ENCODE measurements at regions not wholly inside any gene's neighbourhood (a gene's known extent, or its start where the extent isn't known, plus 50 kb on each side); places are given as distances from the start of the nearest gene placed in this dataset.

GRCh38 chr1:184919892-184920291 lies 54.4 kb downstream of the NIBAN1 start:
- Mint-ChIP-seq H3K9me3 (peaks cover 0 to 7% (median 3%) of the 10 kb centered on the region in 3 donors), H3K27me3 (no peaks in the 10 kb centered on the region), H3K36me3 (no peaks in the 10 kb centered on the region), H3K4me1 (peaks cover 24 to 37% (median 36%) of the 10 kb centered on the region in 3 donors), H3K27ac (no peak overlapping the region), H3K4me3 (no peak overlapping the region)

GRCh38 chr1:184915463-184916090 lies 58.7 kb downstream of the NIBAN1 start:
- Mint-ChIP-seq H3K4me1 (peaks cover 24 to 36% (median 34%) of the 10 kb centered on the region in 3 donors), H3K27ac (no peak overlapping the region), H3K27me3 (no peaks in the 10 kb centered on the region), H3K9me3 (peaks cover 0 to 3% (median 0%) of the 10 kb centered on the region in 3 donors), H3K36me3 (no peaks in the 10 kb centered on the region), H3K4me3 (peak overlapping the region in 3 of 4 donors; percentile 29 to 84 (median 40))

- Mint-ChIP-seq H3K4me3 (no peak overlapping the region), H3K36me3 (no peaks in the 10 kb centered on the region), H3K9me3 (peaks cover 0 to 3% (median 0%) of the 10 kb centered on the region in 3 donors), H3K4me1 (peaks cover 24 to 30% (median 26%) of the 10 kb centered on the region in 3 donors), H3K27ac (no peak overlapping the region), H3K27me3 (no peaks in the 10 kb centered on the region)
These were observed 60.2 kb downstream of the NIBAN1 start for GRCh38 chr1:184914149-184914548.

- H3K36me3 Mint-ChIP-seq = no peaks in the 10 kb centered on the region
- no peak overlapping the region for H3K4me3 Mint-ChIP-seq
- peaks cover 13 to 16% (median 16%) of the 10 kb centered on the region in 3 donors for H3K4me1 Mint-ChIP-seq
- H3K27ac Mint-ChIP-seq = peak overlapping the region in 1 of 3 donors; percentile 20
- no peaks in the 10 kb centered on the region for H3K9me3 Mint-ChIP-seq
- no peaks in the 10 kb centered on the region for H3K27me3 Mint-ChIP-seq
These were observed 61.9 kb downstream of the NIBAN1 start for GRCh38 chr1:184912392-184912791.

- no peak overlapping the region for H3K4me3 Mint-ChIP-seq
- no peaks in the 10 kb centered on the region for H3K27me3 Mint-ChIP-seq
- no peak overlapping the region for H3K27ac Mint-ChIP-seq
- H3K36me3 Mint-ChIP-seq = no peaks in the 10 kb centered on the region
- H3K9me3 Mint-ChIP-seq = no peaks in the 10 kb centered on the region
- peaks cover 10 to 13% (median 13%) of the 10 kb centered on the region in 3 donors for H3K4me1 Mint-ChIP-seq
These were observed 62.5 kb downstream of the NIBAN1 start for GRCh38 chr1:184911830-184912229.

GRCh38 chr1:184911103-184911745 lies 63.1 kb downstream of the NIBAN1 start:
- Mint-ChIP-seq H3K36me3 (no peaks in the 10 kb centered on the region), H3K9me3 (no peaks in the 10 kb centered on the region), H3K27me3 (no peaks in the 10 kb centered on the region), H3K4me3 (no peak overlapping the region), H3K27ac (no peak overlapping the region), H3K4me1 (peaks cover 7 to 12% (median 10%) of the 10 kb centered on the region in 3 donors)

- no peaks in the 10 kb centered on the region for H3K36me3 Mint-ChIP-seq
- H3K4me1 Mint-ChIP-seq = peaks cover 5 to 7% (median 6%) of the 10 kb centered on the region in 3 donors
- H3K9me3 Mint-ChIP-seq = no peaks in the 10 kb centered on the region
- H3K27ac Mint-ChIP-seq = peak overlapping the region in 1 of 3 donors; percentile 78
- no peaks in the 10 kb centered on the region for H3K27me3 Mint-ChIP-seq
- no peak overlapping the region for H3K4me3 Mint-ChIP-seq
These were observed 63.6 kb downstream of the NIBAN1 start for GRCh38 chr1:184910691-184911091.

GRCh38 chr1:184910005-184910404 lies 64.3 kb downstream of the NIBAN1 start:
- Mint-ChIP-seq H3K4me3 (no peak overlapping the region), H3K27me3 (no peaks in the 10 kb centered on the region), H3K4me1 (peaks cover 6 to 7% (median 7%) of the 10 kb centered on the region in 3 donors), H3K36me3 (no peaks in the 10 kb centered on the region), H3K27ac (peak overlapping the region in 1 of 3 donors; percentile 78), H3K9me3 (no peaks in the 10 kb centered on the region)

- Mint-ChIP-seq H3K36me3 (no peaks in the 10 kb centered on the region), H3K4me1 (peaks cover 12 to 13% (median 12%) of the 10 kb centered on the region in 3 donors), H3K27ac (no peak overlapping the region), H3K4me3 (no peak overlapping the region), H3K9me3 (no peaks in the 10 kb centered on the region), H3K27me3 (no peaks in the 10 kb centered on the region)
These were observed 65.3 kb downstream of the NIBAN1 start for GRCh38 chr1:184909019-184909418.

- H3K4me3 Mint-ChIP-seq = no peak overlapping the region
These were observed 65.8 kb downstream of the NIBAN1 start for GRCh38 chr1:184908506-184908905.

GRCh38 chr1:184907500-184907899 lies 66.8 kb downstream of the NIBAN1 start:
- Mint-ChIP-seq H3K4me3 (no peak overlapping the region), H3K36me3 (peaks cover 1% of the 10 kb centered on the region), H3K9me3 (no peaks in the 10 kb centered on the region), H3K27me3 (no peaks in the 10 kb centered on the region), H3K27ac (no peak overlapping the region), H3K4me1 (peaks cover 12 to 13% (median 13%) of the 10 kb centered on the region in 3 donors)

More at GRCh38 chr1:184908506-184908905, 65.8 kb downstream of the NIBAN1 start:
- Mint-ChIP-seq H3K4me1 (peaks cover 12 to 13% (median 12%) of the 10 kb centered on the region in 3 donors), H3K9me3 (no peaks in the 10 kb centered on the region), H3K36me3 (peaks cover under 1% of the 10 kb centered on the region), H3K27ac (no peak overlapping the region), H3K27me3 (no peaks in the 10 kb centered on the region)

- peaks cover 12 to 13% (median 13%) of the 10 kb centered on the region in 3 donors for H3K4me1 Mint-ChIP-seq
- H3K4me3 Mint-ChIP-seq = no peak overlapping the region
- no peak overlapping the region for H3K27ac Mint-ChIP-seq
- no peaks in the 10 kb centered on the region for H3K27me3 Mint-ChIP-seq
- H3K9me3 Mint-ChIP-seq = no peaks in the 10 kb centered on the region
- H3K36me3 Mint-ChIP-seq = peaks cover 1% of the 10 kb centered on the region
These were observed 67.5 kb downstream of the NIBAN1 start for GRCh38 chr1:184906761-184907160.

GRCh38 chr1:184905601-184906322 lies 68.5 kb downstream of the NIBAN1 start:
- H3K4me3 Mint-ChIP-seq = peak overlapping the region in 1 of 4 donors; percentile 17
- peaks cover 1% of the 10 kb centered on the region for H3K36me3 Mint-ChIP-seq
- peaks cover 12 to 13% (median 13%) of the 10 kb centered on the region in 3 donors for H3K4me1 Mint-ChIP-seq
- no peaks in the 10 kb centered on the region for H3K9me3 Mint-ChIP-seq
- peak overlapping the region in 2 of 3 donors; percentile 65 to 96 for H3K27ac Mint-ChIP-seq
- H3K27me3 Mint-ChIP-seq = no peaks in the 10 kb centered on the region

GRCh38 chr1:184903111-184903692 lies 71.1 kb downstream of the NIBAN1 start:
- peaks cover 12 to 13% (median 13%) of the 10 kb centered on the region in 3 donors for H3K4me1 Mint-ChIP-seq
- no peaks in the 10 kb centered on the region for H3K9me3 Mint-ChIP-seq
- H3K27ac Mint-ChIP-seq = no peak overlapping the region
- H3K36me3 Mint-ChIP-seq = peaks cover 5% of the 10 kb centered on the region
- no peaks in the 10 kb centered on the region for H3K27me3 Mint-ChIP-seq
- H3K4me3 Mint-ChIP-seq = no peak overlapping the region

GRCh38 chr1:184900507-184900906 lies 73.8 kb downstream of the NIBAN1 start:
- Mint-ChIP-seq H3K27me3 (no peaks in the 10 kb centered on the region), H3K36me3 (peaks cover 9% of the 10 kb centered on the region), H3K4me3 (no peak overlapping the region), H3K4me1 (peaks cover 11 to 15% (median 14%) of the 10 kb centered on the region in 3 donors), H3K27ac (no peak overlapping the region), H3K9me3 (no peaks in the 10 kb centered on the region)

All from IgD-negative memory B cell (primary cell).